ENCODE measurements at regions not wholly inside any gene's neighbourhood (a gene's known extent, or its start where the extent isn't known, plus 50 kb on each side); places are given as distances from the start of the nearest gene placed in this dataset.

DNA sequence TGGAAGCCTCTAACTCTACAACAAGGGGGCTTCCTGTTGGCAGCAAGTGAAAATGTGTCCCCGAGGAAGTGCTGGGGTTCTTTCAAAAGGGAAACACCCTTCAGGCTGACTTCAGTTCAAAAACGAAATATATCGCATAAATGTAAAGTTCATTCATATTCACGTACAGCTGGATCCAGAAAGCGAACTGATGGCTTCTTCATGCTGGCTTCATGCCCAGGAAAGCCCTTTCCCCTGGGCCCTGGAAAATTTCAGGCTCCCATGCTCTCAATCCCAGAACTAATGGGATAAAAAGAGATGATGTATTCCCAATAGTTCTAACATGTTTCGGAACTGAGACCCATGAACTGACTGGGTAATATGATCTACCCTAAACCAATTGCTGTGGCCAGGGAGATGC lies 104.7 kb upstream of the CDH13 start:
- ATAC-seq: no peak
- TF ChIP-seq, protein P1, sequence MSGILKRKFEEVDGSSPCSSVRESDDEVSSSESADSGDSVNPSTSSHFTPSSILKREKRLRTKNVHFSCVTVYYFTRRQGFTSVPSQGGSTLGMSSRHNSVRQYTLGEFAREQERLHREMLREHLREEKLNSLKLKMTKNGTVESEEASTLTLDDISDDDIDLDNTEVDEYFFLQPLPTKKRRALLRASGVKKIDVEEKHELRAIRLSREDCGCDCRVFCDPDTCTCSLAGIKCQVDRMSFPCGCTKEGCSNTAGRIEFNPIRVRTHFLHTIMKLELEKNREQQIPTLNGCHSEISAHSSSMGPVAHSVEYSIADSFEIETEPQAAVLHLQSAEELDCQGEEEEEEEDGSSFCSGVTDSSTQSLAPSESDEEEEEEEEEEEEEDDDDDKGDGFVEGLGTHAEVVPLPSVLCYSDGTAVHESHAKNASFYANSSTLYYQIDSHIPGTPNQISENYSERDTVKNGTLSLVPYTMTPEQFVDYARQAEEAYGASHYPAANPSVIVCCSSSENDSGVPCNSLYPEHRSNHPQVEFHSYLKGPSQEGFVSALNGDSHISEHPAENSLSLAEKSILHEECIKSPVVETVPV (CRISPR knock-in tag; IDR thresholded peaks at IDR 0.05): no peak
- TF ChIP-seq OSR1 (CRISPR knock-in tag; IDR thresholded peaks at IDR 0.05): no peak

DNA sequence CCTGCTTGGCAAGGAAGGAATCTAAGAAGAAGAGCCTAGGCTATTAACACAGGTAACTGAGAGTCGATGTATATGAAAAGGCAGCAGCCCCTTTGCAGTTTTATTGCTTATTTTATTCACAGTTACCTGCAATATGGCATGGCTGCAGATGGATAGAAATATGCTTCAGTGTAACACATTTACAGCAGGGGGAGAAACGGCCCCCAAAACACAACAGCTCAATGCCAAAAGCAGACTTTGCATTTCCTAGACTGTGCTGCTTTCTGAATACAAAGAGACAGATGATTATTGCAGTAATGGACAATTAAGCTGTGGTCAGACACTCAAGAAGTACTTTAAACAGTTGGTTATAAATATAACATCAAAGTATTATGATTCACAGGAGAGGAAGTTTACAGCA lies 108.0 kb upstream of the CDH13 start:
- TF ChIP-seq CSDC2 (CRISPR knock-in tag; IDR thresholded peaks at IDR 0.05) (no peak), ISL1 (CRISPR knock-in tag; IDR thresholded peaks at IDR 0.05) (no peak), PATZ1 (CRISPR knock-in tag; IDR thresholded peaks at IDR 0.05; ENCODE audit: borderline replicate concordance) (no peak), OSR1 (CRISPR knock-in tag; IDR thresholded peaks at IDR 0.05) (no peak), ZC3H10 (CRISPR knock-in tag; IDR thresholded peaks at IDR 0.05) (no peak), TOX (CRISPR knock-in tag; IDR thresholded peaks at IDR 0.05; ENCODE audit: borderline replicate concordance) (no peak), PPARA (CRISPR knock-in tag; IDR thresholded peaks at IDR 0.05; ENCODE audit: borderline replicate concordance) (no peak), SNAI2 (CRISPR knock-in tag; IDR thresholded peaks at IDR 0.05) (no peak), RARB (CRISPR knock-in tag; IDR thresholded peaks at IDR 0.05) (no peak), ZNF70 (CRISPR knock-in tag; IDR thresholded peaks at IDR 0.05) (no peak)
- no peak for ATAC-seq

- no peak for TF ChIP-seq BACH2 (CRISPR knock-in tag; IDR thresholded peaks at IDR 0.05; ENCODE audit: borderline replicate concordance)
- TF ChIP-seq ZNF8 (CRISPR knock-in tag; IDR thresholded peaks at IDR 0.05): no peak
- no peak for TF ChIP-seq ZNF70 (CRISPR knock-in tag; IDR thresholded peaks at IDR 0.05)
- TF ChIP-seq TOX (CRISPR knock-in tag; IDR thresholded peaks at IDR 0.05; ENCODE audit: borderline replicate concordance): no peak
- no peak for TF ChIP-seq PPARA (CRISPR knock-in tag; IDR thresholded peaks at IDR 0.05; ENCODE audit: borderline replicate concordance)
- ATAC-seq: no peak
Observed at GRCh38 chr16:82514262-82514661, 112.5 kb upstream of the CDH13 start.

GRCh38 chr16:82510789-82511305 lies 115.9 kb upstream of the CDH13 start:
- ATAC-seq: no peak
- TF ChIP-seq RARB (CRISPR knock-in tag; IDR thresholded peaks at IDR 0.05) (no peak), ZNF70 (CRISPR knock-in tag; IDR thresholded peaks at IDR 0.05) (no peak), CREB5 (CRISPR knock-in tag; IDR thresholded peaks at IDR 0.05; ENCODE audit: low read depth) (no peak), TOX (CRISPR knock-in tag; IDR thresholded peaks at IDR 0.05; ENCODE audit: borderline replicate concordance) (no peak), ESRRG (CRISPR knock-in tag; IDR thresholded peaks at IDR 0.05) (no peak), ARNTL (CRISPR knock-in tag; IDR thresholded peaks at IDR 0.05; ENCODE audit: borderline replicate concordance, low read depth) (no peak), PPARA (CRISPR knock-in tag; IDR thresholded peaks at IDR 0.05; ENCODE audit: borderline replicate concordance) (no peak), ZNF565 (CRISPR knock-in tag; conservative IDR thresholded peaks at IDR 0.05; ENCODE audit: low read depth) (no peak), TCF4 (CRISPR knock-in tag; IDR thresholded peaks at IDR 0.05; ENCODE audit: borderline replicate concordance) (no peak)

- no peak for ATAC-seq
- TF ChIP-seq ZNF8 (CRISPR knock-in tag; IDR thresholded peaks at IDR 0.05) (no peak), TOX (CRISPR knock-in tag; IDR thresholded peaks at IDR 0.05; ENCODE audit: borderline replicate concordance) (no peak), CSDC2 (CRISPR knock-in tag; IDR thresholded peaks at IDR 0.05) (no peak), ZC3H10 (CRISPR knock-in tag; IDR thresholded peaks at IDR 0.05) (no peak), OSR1 (CRISPR knock-in tag; IDR thresholded peaks at IDR 0.05) (no peak), CREB5 (CRISPR knock-in tag; IDR thresholded peaks at IDR 0.05; ENCODE audit: low read depth) (no peak), ESRRG (CRISPR knock-in tag; IDR thresholded peaks at IDR 0.05) (no peak), ZNF70 (CRISPR knock-in tag; IDR thresholded peaks at IDR 0.05) (no peak), BACH2 (CRISPR knock-in tag; IDR thresholded peaks at IDR 0.05; ENCODE audit: borderline replicate concordance) (no peak), ARNTL (CRISPR knock-in tag; IDR thresholded peaks at IDR 0.05; ENCODE audit: borderline replicate concordance, low read depth) (no peak), ISL1 (CRISPR knock-in tag; IDR thresholded peaks at IDR 0.05) (no peak), TCF4 (CRISPR knock-in tag; IDR thresholded peaks at IDR 0.05; ENCODE audit: borderline replicate concordance) (no peak), GLIS3 (CRISPR knock-in tag; IDR thresholded peaks at IDR 0.05) (no peak), RARB (CRISPR knock-in tag; IDR thresholded peaks at IDR 0.05) (no peak), PATZ1 (CRISPR knock-in tag; IDR thresholded peaks at IDR 0.05; ENCODE audit: borderline replicate concordance) (no peak), PPARA (CRISPR knock-in tag; IDR thresholded peaks at IDR 0.05; ENCODE audit: borderline replicate concordance) (no peak)
- TF ChIP-seq, protein P1 (CRISPR knock-in tag; IDR thresholded peaks at IDR 0.05): no peak
Observed at GRCh38 chr16:82509691-82510430, 116.9 kb upstream of the CDH13 start.

Measured in SK-N-SH treated with all-trans-retinoic acid at 6 μM for 48 hours (cell line).